ENCODE measurements at regions not wholly inside any gene's neighbourhood (a gene's known extent, or its start where the extent isn't known, plus 50 kb on each side); places are given as distances from the start of the nearest gene placed in this dataset.

GRCh38 chr7:113370910-113371309 lies 252.6 kb upstream of the SMIM30 start:
- no peak for DNase-seq (ENCODE audit: low spot score in 2 of 2)
- intact Hi-C loops (cut with DNase I), result no loop called here
- no peaks in the 10 kb centered on the region for H3K9me3 ChIP-seq
- no peak for TF ChIP-seq CTCF (IDR thresholded peaks at IDR 0.05)
- no peaks in the 10 kb centered on the region for H3K4me1 ChIP-seq
- H3K4me3 ChIP-seq, result no peak overlapping the region
- no peaks in the 10 kb centered on the region for H3K36me3 ChIP-seq
- H3K27me3 ChIP-seq, result no peaks in the 10 kb centered on the region
- H3K27ac ChIP-seq, result peak overlapping the region in 1 of 2 donors; percentile 25

- TF ChIP-seq CTCF (IDR thresholded peaks at IDR 0.05), result no peak
- no peak overlapping the region for H3K27ac ChIP-seq
- H3K9me3 ChIP-seq, result no peaks in the 10 kb centered on the region
- intact Hi-C loops (cut with DNase I), result no loop called here
- no peak overlapping the region for H3K4me3 ChIP-seq
- no peaks in the 10 kb centered on the region for H3K4me1 ChIP-seq
- H3K27me3 ChIP-seq, result no peaks in the 10 kb centered on the region
- no peak for DNase-seq (ENCODE audit: low spot score in 2 of 2)
- H3K36me3 ChIP-seq, result no peaks in the 10 kb centered on the region
Observed at GRCh38 chr7:113368256-113368655, 249.9 kb upstream of the SMIM30 start.

- Histone ChIP-seq H3K27ac (no peak overlapping the region), H3K4me1 (no peaks in the 10 kb centered on the region), H3K27me3 (no peaks in the 10 kb centered on the region), H3K4me3 (no peak overlapping the region), H3K36me3 (no peaks in the 10 kb centered on the region), H3K9me3 (no peaks in the 10 kb centered on the region)
- intact Hi-C loops (cut with DNase I), result no loop called here
- TF ChIP-seq CTCF (IDR thresholded peaks at IDR 0.05), result no peak
- DNase-seq (ENCODE audit: low spot score in 2 of 2), result no peak
Observed at GRCh38 chr7:113367041-113367586, 248.8 kb upstream of the SMIM30 start.

- H3K9me3 ChIP-seq, result no peaks in the 10 kb centered on the region
- intact Hi-C loops (cut with DNase I), result no loop called here
- H3K27ac ChIP-seq, result no peak overlapping the region
- no peaks in the 10 kb centered on the region for H3K27me3 ChIP-seq
- H3K4me3 ChIP-seq, result no peak overlapping the region
- no peaks in the 10 kb centered on the region for H3K36me3 ChIP-seq
- H3K4me1 ChIP-seq, result no peaks in the 10 kb centered on the region
- DNase-seq (ENCODE audit: low spot score in 2 of 2), result no peak
- no peak for TF ChIP-seq CTCF (IDR thresholded peaks at IDR 0.05)
Observed at GRCh38 chr7:113366122-113366521, 247.8 kb upstream of the SMIM30 start.

GRCh38 chr7:113349339-113349738 lies 231.0 kb upstream of the SMIM30 start:
- no peak for TF ChIP-seq CTCF (IDR thresholded peaks at IDR 0.05)
- H3K27me3 ChIP-seq, result no peaks in the 10 kb centered on the region
- H3K4me1 ChIP-seq, result no peaks in the 10 kb centered on the region
- intact Hi-C loops (cut with DNase I), result no loop called here
- H3K36me3 ChIP-seq, result no peaks in the 10 kb centered on the region
- no peaks in the 10 kb centered on the region for H3K9me3 ChIP-seq
- no peak overlapping the region for H3K4me3 ChIP-seq
- DNase-seq (ENCODE audit: low spot score in 2 of 2), result no peak
- no peak overlapping the region for H3K27ac ChIP-seq

GRCh38 chr7:113339661-113340060 lies 221.3 kb upstream of the SMIM30 start:
- no peak for TF ChIP-seq CTCF (IDR thresholded peaks at IDR 0.05)
- Histone ChIP-seq H3K9me3 (peaks cover 0 to 9% of the 10 kb centered on the region in 2 donors), H3K4me3 (no peak overlapping the region), H3K4me1 (peaks cover 0 to 3% of the 10 kb centered on the region in 2 donors), H3K27me3 (no peaks in the 10 kb centered on the region), H3K36me3 (no peaks in the 10 kb centered on the region), H3K27ac (no peak overlapping the region)
- intact Hi-C loops (cut with DNase I), result no loop called here
- no peak for DNase-seq (ENCODE audit: low spot score in 2 of 2)

All from ascending aorta (tissue), 2 donors.